ENCODE measurements at regions not wholly inside any gene's neighbourhood (a gene's known extent, or its start where the extent isn't known, plus 50 kb on each side); places are given as distances from the start of the nearest gene placed in this dataset.
A peak's percentile ranks its signal among the peaks of the same experiment; 100 is the strongest.

DNA sequence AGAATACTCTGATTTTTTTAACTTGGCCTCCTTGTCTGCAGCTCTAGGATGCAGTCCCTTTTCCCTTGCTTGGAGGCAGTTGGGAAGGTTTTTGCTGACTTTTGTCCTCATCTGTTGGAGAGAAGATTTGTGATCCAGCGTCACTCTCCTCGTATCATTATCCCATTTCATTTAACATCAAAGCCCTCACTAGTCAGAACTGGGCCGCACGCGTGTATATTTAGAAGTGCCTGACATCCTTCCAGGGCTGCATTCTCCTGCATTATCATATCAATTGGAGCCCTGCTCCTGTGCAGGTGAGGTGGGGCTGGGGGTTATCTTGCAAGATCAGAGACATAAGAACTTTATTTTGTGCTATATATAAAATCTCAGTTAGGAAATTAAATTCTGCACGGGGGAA lies 435.1 kb upstream of the HS6ST1 start:
- intact Hi-C loops (cut with DNase I) = no loop called here
- no peak for DNase-seq (ENCODE audit: low spot score)

DNA sequence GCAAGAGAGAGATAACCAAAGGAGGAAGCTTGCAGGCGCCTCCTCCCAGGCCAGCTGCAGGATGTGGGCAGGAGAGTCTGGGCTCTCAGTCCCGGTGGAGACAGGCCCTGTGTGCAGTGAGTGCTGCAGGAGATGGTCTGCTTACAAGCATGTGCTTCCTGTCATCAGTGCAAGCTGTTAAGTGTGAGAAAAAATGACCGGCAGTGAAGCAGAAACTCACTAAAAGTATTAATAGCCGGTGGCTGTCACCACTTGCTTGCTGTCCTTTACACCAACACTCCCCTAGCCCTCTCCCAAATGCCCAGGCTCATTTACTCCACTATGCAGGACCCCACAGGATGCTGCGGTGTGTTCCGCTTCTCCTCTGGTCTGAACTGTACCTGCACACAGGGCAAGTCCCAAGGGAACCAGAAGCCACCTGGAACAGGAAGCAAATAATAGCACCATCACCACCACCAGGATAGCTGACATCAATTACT lies 435.6 kb upstream of the HS6ST1 start:
- peak; percentile 78 for DNase-seq (ENCODE audit: low spot score)

DNA sequence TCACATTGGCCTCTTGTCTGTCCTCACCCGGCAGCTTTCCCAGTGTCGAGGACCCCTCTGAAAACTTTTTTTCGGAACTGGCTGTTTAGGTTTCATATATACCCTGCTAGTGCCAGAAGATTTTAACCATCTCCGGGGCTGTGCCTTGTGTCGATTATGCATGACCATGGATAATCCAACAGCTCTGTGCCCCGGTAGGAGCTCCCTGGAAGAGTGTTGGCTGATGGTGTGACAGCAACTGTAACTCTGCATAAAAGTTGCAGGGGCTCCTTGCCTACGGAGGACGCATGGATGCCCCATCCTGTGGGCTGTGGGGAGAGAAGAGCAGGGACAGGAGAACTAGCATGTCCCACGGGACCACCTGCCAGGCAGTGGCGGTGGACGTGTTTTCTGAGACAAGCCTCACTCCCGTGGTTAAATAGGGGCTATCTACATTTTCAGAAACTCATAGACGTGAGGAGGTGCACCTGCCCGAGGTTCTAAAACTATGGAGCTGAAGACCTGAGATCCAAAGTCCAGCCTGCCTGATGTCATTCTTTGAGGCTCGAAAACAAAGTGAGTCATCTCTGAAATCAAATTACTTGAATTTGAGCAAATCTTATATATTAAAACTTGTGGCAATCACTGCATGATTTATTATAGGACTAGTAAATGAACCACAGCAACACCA lies 437.2 kb upstream of the HS6ST1 start:
- DNase-seq (ENCODE audit: low spot score) = no peak
- intact Hi-C loops (cut with DNase I) = no loop called here

More for the DNA sequence above, 435.6 kb upstream of the HS6ST1 start:
- intact Hi-C loops (cut with DNase I) = no loop called here

DNA sequence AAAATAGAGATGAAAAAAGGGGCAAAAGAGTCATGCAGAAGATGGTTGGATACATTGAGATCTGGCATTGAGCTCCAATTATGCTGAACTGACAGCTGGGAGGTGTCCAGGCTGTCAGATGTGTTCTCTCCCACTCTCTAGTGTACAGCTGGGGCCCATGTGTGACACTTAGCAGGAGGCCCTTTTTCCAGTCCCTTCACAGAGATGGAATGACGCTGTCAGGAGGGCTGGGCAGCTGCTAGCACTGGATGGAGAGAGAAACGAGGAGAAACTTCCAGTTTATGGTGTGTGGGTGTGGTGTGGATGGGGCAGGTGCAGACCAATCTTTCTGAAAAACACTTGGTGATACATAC lies 437.7 kb upstream of the HS6ST1 start:
- peak; percentile 67 for DNase-seq (ENCODE audit: low spot score)
- intact Hi-C loops (cut with DNase I) = no loop called here

DNA sequence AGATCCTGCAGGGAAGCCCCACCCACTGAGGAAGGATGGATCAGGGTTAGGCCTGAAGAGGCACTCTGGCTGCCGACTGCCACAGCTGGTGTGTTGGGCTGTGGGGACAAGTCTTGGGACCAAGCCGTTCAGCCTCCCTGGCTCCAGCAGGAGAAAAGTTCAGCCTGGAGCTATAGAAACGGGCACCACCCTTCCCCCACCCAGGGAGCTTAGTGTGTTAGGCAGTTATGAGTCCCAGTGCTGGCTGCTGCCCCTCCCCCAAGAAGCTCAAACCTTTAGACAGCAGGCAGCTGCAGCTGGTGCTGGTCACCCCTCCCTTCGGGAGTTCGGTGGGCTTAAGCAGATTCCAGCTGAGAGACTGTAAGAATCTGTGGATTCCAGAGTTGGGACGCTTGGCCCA lies 447.1 kb upstream of the HS6ST1 start:
- intact Hi-C loops (cut with DNase I) = no loop called here

DNA sequence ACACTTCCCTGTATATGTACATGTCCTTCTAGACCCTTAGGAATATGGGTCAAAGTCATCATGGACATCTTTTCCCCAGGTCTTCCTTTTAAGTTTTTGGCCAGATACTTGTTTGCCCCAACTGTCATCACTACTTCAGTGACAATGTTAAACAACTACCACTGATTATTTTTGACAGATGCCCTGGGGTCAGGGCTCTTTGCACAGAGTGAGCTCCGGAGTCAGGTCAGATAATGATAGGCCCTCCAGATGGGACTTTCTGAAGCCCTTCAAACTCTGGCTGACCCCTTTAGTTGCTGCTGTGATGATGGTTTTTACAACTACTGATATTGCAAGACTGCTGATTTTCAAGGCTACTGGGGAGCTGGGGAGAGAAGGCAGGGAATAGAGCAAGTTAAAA lies 449.4 kb upstream of the HS6ST1 start:
- DNase-seq (ENCODE audit: low spot score) = no peak
- intact Hi-C loops (cut with DNase I) = no loop called here

More for the DNA sequence above, 447.1 kb upstream of the HS6ST1 start:
- DNase-seq (ENCODE audit: low spot score) = peak; percentile 44

DNA sequence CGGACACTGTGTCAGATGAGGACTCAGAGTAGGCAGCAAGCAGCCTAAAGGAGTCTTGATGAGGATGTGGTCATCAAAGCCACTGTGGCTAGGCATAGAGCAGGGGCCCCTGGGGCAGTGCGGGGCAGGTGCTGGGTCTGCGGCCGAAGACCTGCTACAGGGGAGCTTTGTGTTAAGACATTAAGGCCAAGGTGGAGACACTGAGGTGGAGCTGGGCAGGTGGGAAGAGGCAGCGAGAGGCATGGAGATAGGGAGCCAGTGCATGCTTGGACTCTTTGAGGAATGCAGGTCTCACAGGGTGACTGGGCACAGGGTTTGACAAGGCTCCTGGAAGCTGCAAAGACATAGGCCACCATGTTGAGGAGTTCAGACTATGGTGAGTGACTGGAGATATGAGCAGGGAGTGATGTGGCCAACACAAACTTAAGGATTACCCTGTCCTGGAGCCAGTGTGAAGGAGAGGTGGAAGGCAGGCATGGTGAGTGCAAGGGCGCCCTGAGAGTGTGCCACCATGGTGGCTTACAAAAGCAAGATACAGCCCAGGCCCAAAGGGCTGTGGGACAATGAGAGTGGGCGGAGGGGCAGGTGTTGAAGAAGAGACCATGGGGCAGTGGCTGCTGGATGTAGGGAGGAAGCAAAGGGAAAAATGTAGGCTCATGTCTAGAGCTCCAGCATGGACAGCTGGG lies 450.9 kb upstream of the HS6ST1 start:
- DNase-seq (ENCODE audit: low spot score) = peak; percentile 54
- intact Hi-C loops (cut with DNase I) = no loop called here

DNA sequence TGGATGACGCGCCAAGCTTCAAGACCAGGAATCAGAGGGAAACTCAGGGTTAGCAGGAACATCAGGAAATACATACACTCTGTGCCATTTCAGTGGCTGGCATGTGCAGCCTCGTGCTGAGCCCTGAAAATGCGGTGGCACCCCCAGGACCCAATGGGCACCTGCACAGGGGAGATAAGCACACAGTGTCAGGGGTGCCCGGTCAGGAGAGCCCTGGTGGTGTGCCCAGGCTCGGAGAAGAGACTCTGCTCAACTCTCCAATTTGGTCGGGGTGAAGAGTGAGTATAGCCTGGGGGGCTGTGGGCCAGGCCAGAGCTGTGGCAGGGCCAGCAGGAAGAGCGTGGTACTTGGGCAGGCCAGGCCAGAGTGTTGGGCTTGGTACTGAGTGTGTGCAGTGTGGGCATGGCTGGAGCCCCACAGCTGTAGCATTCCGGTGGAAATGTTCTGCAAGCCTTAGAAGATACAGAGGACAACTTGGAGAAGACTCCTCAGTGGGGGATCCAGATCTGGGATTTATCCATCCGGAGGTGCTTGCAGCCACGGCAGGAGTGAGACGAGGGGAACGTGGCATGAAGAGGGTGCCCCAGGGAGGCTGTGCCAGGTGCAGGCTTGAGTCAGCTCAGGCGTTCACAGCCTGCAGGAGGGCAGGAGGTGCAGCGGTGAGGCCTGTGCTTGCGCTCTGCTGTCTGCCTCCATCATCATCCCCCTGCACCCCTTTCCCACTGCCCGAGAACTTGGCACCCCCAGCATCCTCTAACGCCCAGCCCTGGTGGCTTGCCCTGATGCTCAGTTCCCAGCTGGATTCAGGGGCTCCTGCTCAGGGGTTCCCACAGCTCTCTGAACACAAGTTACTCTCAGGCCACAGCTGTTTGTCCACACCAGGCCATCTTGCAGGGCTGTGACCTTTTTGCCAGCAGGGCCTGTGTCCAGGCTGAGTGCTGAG lies 451.7 kb upstream of the HS6ST1 start:
- peak; percentile 62 for DNase-seq (ENCODE audit: low spot score)
- intact Hi-C loops (cut with DNase I) = no loop called here

DNA sequence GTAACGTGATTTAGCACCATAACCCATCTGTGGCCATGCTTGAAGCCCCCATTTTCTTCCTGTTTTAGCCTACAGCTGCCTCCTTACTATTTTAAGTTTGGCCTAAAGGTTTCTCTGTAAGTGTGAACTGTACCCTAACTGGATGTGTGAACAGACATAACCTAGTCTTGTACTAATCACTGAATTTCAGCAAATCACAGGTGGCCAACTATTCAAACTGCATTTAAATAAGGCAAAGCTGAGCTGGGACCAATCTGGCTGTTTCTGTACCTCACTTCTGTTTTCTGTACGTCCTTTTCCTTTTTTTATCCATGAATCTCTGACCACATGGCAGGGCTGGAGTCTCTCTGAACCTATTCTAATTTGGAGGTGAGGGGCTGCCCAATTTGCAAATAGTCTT lies 452.7 kb upstream of the HS6ST1 start:
- no peak for DNase-seq (ENCODE audit: low spot score)
- intact Hi-C loops (cut with DNase I) = no loop called here

DNA sequence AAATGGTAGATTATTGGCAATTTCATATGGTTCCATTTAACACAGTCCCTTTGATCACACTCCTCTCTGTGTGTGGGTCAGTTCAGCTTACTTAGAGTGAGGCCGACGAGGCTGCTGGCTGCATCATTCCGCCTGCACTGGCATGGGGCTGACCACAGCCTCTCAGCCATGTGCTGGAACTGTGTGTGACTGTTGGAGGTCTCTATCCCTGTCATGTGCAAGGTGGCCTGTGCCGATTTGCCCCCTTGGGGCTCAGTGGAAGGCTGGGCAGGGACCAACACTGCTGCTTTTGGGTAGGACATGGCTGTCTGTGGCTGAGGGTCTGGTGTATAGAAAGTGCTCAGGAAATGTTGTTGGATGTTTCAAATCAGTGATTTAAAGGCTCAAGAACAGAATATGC lies 454.0 kb upstream of the HS6ST1 start:
- no peak for DNase-seq (ENCODE audit: low spot score)
- intact Hi-C loops (cut with DNase I) = no loop called here

DNA sequence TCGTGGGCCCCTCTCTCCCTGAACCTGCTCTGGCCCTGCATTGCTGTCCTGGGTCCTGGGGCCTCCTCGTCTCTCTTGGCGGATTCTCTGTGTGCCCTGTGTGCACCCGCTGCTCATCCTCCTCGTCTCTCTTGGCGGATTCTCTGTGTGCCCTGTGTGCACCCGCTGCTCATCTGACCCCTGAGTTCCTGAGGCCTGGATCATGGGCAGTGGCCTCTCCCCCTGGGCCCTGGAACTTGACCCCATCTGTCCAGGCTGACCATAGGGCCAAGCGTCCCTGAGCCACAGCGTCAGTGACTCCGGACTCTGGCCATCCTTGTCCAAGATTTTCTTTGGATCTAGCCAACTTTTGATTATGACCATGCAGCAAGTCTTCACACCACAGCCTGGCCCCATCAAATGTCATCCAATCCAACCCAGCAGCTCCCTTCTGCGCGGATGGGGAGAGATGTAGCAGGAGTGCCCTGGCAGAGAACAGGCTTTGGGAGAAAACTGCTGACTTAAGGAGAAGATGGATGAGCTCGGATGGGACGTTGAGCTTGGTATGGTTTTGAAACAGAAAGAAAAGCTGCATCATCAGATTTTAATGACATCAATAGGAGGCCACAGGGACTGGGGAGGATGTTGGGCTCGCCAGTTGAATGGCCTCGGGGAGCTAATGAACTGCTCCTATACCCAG lies 455.1 kb upstream of the HS6ST1 start:
- peak; percentile 33 for DNase-seq (ENCODE audit: low spot score)
- intact Hi-C loops (cut with DNase I) = no loop called here

DNA sequence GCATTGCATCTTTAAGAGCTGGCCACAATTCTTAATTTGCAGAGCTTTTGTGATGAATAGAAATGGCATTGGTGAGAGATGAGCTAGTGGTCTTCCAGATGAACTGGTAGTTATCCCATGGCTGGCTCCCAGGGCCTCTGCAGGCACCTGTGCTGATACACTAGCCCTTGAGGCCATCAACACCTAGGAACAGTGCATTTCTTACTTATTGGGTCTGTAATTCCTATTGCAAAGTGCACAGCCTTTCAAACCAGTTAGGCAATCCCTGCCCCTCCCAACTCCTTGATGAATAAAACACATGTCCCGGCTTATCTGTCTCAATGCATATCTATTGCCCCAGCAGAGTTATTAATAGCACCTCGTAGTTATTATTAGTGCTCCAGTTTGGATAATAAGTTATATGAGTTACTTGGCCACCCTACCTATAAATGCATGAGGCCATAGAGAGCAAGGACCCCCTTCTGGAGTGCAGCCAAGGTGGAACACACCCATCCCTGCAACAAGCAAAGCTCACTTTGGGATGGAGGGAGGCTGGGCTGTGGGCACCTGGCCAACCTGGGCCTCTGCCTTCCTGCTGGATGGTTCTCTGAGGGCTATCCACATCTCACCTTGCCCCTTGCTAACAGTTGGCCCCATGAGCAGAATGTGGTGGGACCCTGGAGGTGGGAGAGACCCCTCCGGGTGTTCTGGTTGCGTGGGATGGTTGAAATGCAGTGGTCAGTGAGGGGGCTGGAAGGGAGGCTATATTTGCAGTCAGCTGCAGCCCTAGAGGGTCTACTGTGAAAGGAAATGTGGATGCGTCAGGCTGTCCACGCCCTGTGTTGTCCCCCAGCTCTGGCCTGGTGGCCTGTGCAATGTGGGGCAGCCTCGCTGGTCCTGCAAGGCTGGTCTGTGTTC lies 455.9 kb upstream of the HS6ST1 start:
- DNase-seq (ENCODE audit: low spot score) = peak; percentile 69
- intact Hi-C loops (cut with DNase I) = no loop called here

DNA sequence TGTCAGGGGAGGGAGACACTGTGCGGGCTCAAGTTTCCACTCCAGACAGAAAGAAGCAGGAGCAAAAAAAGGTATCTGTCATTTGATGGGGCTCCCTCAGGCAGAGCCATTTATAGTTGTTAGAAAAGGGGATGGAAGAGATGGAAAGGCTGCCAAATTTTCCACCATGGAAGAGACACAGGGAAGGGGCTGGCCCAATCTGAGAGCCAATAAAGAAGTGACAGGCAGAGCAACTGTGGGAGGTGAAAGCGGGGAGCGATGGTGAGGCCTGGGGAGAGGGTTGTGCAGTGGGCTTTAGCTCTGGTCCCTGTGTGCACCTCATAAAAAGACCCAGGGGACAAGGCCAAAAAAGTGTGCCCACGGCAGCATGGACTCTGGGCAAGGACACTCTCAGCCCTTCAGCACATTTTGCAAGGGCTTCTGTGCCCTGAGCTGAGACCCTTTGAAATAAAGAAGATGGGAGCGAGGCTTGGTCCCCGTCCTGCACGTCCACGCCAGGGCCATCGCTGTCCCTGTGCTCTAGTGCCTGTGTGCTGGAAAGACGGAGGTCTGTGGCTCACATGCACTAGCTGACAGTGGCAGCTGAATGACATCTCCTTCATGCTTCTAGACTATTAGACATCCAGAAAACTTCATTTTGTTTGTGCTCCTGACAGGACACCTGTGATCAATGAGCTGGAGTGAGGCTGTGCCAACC lies 456.7 kb upstream of the HS6ST1 start:
- intact Hi-C loops (cut with DNase I) = no loop called here
- peak; percentile 67 for DNase-seq (ENCODE audit: low spot score)

DNA sequence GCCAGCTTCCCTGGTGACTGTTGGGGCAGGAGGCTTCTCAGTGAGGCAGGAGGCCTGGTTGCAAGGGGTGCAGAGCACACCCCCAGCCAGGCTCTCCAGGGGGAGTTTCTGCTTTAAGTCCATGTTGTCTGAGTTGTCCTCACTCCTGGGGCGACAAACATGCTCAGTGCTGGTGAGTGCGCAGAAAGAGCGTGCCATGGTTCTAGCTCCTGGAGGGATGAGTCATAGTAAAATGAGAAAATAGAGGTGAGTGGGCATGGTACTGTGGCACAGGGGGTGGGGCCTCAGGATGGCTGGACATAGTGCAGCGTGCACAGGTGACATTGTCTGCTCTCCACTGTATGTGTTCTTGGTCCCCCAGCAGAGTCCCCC lies 457.2 kb upstream of the HS6ST1 start:
- intact Hi-C loops (cut with DNase I) = no loop called here
- DNase-seq (ENCODE audit: low spot score) = peak; percentile 51

DNA sequence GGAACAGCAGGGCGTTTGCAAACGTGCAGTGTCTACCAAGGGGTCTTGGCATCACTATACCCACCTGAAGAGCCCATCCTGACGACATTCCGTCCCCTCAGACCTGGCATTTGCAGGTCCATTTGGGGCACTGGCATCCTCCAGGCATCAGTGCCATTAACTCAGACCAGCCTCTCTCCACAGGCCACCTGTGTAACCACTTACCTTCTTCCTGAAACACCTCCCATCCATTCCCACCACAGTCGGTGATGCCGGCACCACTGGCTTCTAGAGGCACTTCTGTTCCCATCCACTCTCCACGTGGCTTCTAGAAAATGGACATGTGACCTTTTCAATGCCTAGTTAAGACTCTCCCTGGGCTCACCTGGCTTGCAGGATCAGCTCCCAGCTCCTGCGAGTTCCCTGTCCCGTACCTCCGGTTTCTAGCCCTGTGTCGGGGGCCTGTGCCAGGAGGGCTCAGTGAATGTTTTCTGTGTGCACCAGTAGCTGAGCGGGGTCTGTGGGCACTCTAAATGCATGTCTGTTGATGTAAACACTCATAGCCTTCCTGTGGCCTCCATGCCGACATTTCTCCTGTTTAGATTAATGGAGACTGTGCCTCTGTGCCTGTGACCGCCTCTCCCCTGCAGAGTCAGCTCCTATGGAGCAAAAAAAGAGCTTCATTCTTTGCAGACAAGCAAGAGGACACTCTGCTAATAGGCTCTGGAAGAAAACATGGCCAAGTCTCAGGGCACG lies 458.0 kb upstream of the HS6ST1 start:
- peak; percentile 53 for DNase-seq (ENCODE audit: low spot score)
- intact Hi-C loops (cut with DNase I) = no loop called here

DNA sequence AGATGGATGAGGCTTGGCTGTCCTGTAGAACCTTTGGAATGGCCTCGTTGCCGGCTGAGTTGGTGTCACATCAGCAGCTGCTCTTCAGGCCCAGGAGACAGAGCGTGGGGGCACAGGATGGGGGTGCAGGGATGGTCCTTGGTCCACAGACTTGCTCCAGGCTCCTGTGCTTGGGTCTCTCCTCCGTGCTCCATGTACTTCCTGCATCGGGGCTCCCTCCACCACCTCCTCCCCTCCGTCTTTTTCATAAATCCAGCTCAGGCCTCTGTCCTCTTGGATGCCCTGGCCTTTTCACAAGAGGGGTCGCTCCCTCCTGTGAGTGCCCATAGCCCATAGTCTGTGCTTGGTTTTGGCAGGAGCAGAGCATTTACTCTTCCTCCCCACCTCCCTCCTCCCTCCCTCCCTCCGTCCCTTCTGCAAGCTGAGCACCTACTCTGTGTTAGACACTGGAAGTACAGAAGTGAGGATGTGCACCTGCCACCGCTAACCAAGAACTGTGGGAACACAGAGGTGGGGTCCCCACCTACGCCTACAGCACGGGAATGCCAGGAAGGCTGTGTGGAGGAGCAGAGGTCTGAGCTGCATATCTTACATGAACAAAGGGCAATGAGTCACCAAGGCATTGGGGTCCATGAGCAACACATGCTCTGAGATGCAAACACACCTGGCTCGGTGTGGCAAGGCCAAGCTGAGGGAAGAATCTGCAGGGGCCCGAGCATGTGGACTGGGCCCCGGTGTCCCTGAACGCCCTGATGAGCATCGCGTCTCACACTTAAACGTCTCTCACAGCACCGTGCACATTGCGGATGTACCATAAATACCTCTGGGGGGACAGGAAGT lies 458.7 kb upstream of the HS6ST1 start:
- DNase-seq (ENCODE audit: low spot score) = peak; percentile 69
- intact Hi-C loops (cut with DNase I) = no loop called here

DNA sequence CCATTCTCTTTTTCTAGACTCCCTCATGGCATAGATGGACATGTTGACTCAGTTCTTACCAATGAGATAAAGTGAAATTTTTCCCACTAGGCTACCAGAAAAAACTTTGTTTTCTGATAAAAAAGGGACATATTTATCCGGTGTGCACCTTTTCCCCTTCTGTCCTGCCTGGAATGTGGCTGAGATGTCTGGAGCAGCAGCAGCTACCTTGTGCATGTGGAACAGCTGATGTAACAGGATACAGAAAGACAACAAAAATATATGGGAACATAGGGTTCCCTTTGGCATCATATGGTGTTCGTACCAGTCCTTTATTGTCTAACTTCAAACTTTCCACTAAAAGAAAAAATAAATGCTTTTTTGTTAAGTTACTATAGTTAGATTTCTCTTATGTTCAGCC lies 460.2 kb upstream of the HS6ST1 start:
- intact Hi-C loops (cut with DNase I) = no loop called here
- DNase-seq (ENCODE audit: low spot score) = no peak
